Keratinocyte (primary cell): ENCODE measurements at regions not wholly inside any gene's neighbourhood (a gene's known extent, or its start where the extent isn't known, plus 50 kb on each side); places are given as distances from the start of the nearest gene placed in this dataset.
"Not testable (repeated sequence)": the region's sequence is repeated elsewhere in the genome, so short reads cannot be mapped to it uniquely, and the experiment has no call there.

ENCODE experiments used
- DNase-seq: peaks from one replicate; pipeline ENCODE4 v3.0.0-alpha.2; 2011; ENCODE audit warnings: low read depth, missing footprints, low spot score
- FAIRE-seq: peaks from 2 replicates; lab custom pipeline; 2011; peaks lifted over from hg19 to GRCh38; lab: Jason Lieb, UNC
- H2AFZ ChIP-seq: 2 replicates; pipeline ENCODE4 v1.6.0; 2012; ENCODE audit warnings: low read length, control low read depth, inconsistent platforms; ENCODE audit not compliant: control insufficient read depth
- H3K27ac ChIP-seq: 2 replicates; pipeline ENCODE4 v1.5.1; 2011; ENCODE audit warnings: low read length; ENCODE audit not compliant: control insufficient read depth, insufficient read depth
- H3K27me3 ChIP-seq: 3 replicates; pipeline ENCODE4 v1.6.0; 2011; ENCODE audit warnings: low read length; ENCODE audit not compliant: control insufficient read depth, insufficient read depth; ENCODE audit errors: extremely low read depth
- H3K36me3 ChIP-seq, 2 experiments: 2 replicates in 1 of 2; 3 replicates in 1 of 2; pipeline ENCODE4 v1.5.1; 2011; ENCODE audit warnings: low read length in 2 of 2, mild to moderate bottlenecking in 1 of 2; ENCODE audit not compliant: control insufficient read depth in 2 of 2, insufficient read depth in 2 of 2; ENCODE audit errors: extremely low read depth in 1 of 2
- H3K4me1 ChIP-seq: 3 replicates; pipeline ENCODE4 v1.5.1; 2011; ENCODE audit warnings: low read length; ENCODE audit not compliant: control insufficient read depth, insufficient read depth; ENCODE audit errors: extremely low read depth
- H3K4me2 ChIP-seq: 3 replicates; pipeline ENCODE4 v1.6.0; 2011; ENCODE audit warnings: low read depth, low read length; ENCODE audit not compliant: control insufficient read depth, insufficient read depth; ENCODE audit errors: extremely low read depth
- H3K4me3 ChIP-seq, 3 experiments: fragments of 200-600 bp in 1 of 3; sonication (generic) in 1 of 3; 2 replicates in 2 of 3; 3 replicates in 1 of 3; pipeline ENCODE4 v1.5.1; 2011 to 2016; ENCODE audit warnings: low read length in 3 of 3, mild to moderate bottlenecking in 3 of 3, control low read depth in 2 of 3, inconsistent platforms in 1 of 3, low read depth in 1 of 3, mixed read lengths in 1 of 3, mixed run types in 1 of 3, moderate library complexity in 1 of 3; ENCODE audit not compliant: control insufficient read depth in 2 of 3, insufficient read depth in 2 of 3; ENCODE audit errors: extremely low read depth in 1 of 3
- H3K79me2 ChIP-seq: 2 replicates; pipeline ENCODE4 v1.6.0; 2012; ENCODE audit warnings: low read length; ENCODE audit not compliant: control insufficient read depth, insufficient read depth
- H3K9ac ChIP-seq: 3 replicates; pipeline ENCODE4 v1.6.0; 2011; ENCODE audit warnings: low read length; ENCODE audit not compliant: control insufficient read depth, insufficient read depth; ENCODE audit errors: extremely low read depth
- H3K9me1 ChIP-seq: 3 replicates; pipeline ENCODE4 v1.6.0; 2011; ENCODE audit warnings: low read length; ENCODE audit not compliant: control insufficient read depth, insufficient read depth; ENCODE audit errors: extremely low read depth
- H3K9me3 ChIP-seq: 2 replicates; pipeline ENCODE4 v1.5.1; 2012; ENCODE audit warnings: low read depth, low read length; ENCODE audit not compliant: control insufficient read depth
- H4K20me1 ChIP-seq: 3 replicates; pipeline ENCODE4 v1.6.0; 2011; ENCODE audit warnings: low read length; ENCODE audit not compliant: control insufficient read depth, insufficient read depth; ENCODE audit errors: extremely low read depth
- CTCF ChIP-seq, 3 experiments: IDR thresholded peaks in 1 of 3; conservative IDR thresholded peaks in 1 of 3; optimal IDR thresholded peaks in 1 of 3; 2 replicates in 2 of 3; 3 replicates in 1 of 3; pipeline versions ENCODE3 to v1.5.1; 2011; ENCODE audit warnings: low read length in 3 of 3, mild to moderate bottlenecking in 3 of 3, moderate library complexity in 2 of 3, control low read depth in 1 of 3, inconsistent platforms in 1 of 3; ENCODE audit not compliant: insufficient read depth in 2 of 3; ENCODE audit errors: extremely low read depth in 1 of 3
- EZH2 ChIP-seq: IDR thresholded peaks from one replicate; pipeline ENCODE4 v1.6.1; 2012; ENCODE audit warnings: inconsistent platforms, mild to moderate bottlenecking, low read length, moderate library complexity
- dilution Hi-C: fragments of 300-500 bp; cut with MboI; formaldehyde crosslinking; loops from one replicate; pipeline ENCODE4 v1.7.0; 2020; ENCODE audit warnings: low sequenced_read_pairs; ENCODE audit not compliant: extremely low pct_ligation_motif_present

GRCh38 chr6:28836703-28837102 is 87.1 kb downstream of the TRIM27 start:
- H3K4me3 ChIP-seq, H4K20me1 ChIP-seq, H3K9me3 ChIP-seq, H2AFZ ChIP-seq, FAIRE-seq, H3K9ac ChIP-seq, H3K9me1 ChIP-seq, H3K79me2 ChIP-seq, H3K36me3 ChIP-seq, H3K4me2 ChIP-seq, H3K27ac ChIP-seq, H3K4me1 ChIP-seq, H3K27me3 ChIP-seq, dilution Hi-C loops, DNase-seq: not testable (repeated sequence)

- no peak for DNase-seq
These were observed 85.5 kb downstream of the TRIM27 start for GRCh38 chr6:28838289-28838633.

More at GRCh38 chr6:28838289-28838633, 85.5 kb downstream of the TRIM27 start:
- H3K79me2 ChIP-seq, result no peaks in the 10 kb centered on the region
- H3K9ac ChIP-seq, result peak overlapping the region; percentile 72
- TF ChIP-seq EZH2 (no peak), CTCF (optimal IDR thresholded peaks at IDR 0.05 in 1 of 3, IDR thresholded peaks at IDR 0.05 in 1 of 3, conservative IDR thresholded peaks at IDR 0.05 in 1 of 3; ENCODE audit: extremely low read depth in 1 of 3, insufficient read depth in 2 of 3, low read length in 3 of 3) (no peak)
- H3K27ac ChIP-seq, result peak overlapping the region; percentile 17
- peaks cover 8% of the 10 kb centered on the region for H3K27me3 ChIP-seq
- no peaks in the 10 kb centered on the region for H3K4me1 ChIP-seq
- peak overlapping the region; percentile 90 for H2AFZ ChIP-seq
- peak overlapping the region; percentile 88 for H3K4me2 ChIP-seq
- no peaks in the 10 kb centered on the region for H3K9me1 ChIP-seq
- H3K36me3 ChIP-seq, result no peaks in the 10 kb centered on the region
- dilution Hi-C loops, result no loop called here
- no peaks in the 10 kb centered on the region for H3K9me3 ChIP-seq
- no peak for FAIRE-seq
- H4K20me1 ChIP-seq, result no peaks in the 10 kb centered on the region
- peak overlapping the region; percentile 51 to 99 (median 86) for H3K4me3 ChIP-seq
